ENCODE measurements at regions not wholly inside any gene's neighbourhood (a gene's known extent, or its start where the extent isn't known, plus 50 kb on each side); places are given as distances from the start of the nearest gene placed in this dataset.

DNA sequence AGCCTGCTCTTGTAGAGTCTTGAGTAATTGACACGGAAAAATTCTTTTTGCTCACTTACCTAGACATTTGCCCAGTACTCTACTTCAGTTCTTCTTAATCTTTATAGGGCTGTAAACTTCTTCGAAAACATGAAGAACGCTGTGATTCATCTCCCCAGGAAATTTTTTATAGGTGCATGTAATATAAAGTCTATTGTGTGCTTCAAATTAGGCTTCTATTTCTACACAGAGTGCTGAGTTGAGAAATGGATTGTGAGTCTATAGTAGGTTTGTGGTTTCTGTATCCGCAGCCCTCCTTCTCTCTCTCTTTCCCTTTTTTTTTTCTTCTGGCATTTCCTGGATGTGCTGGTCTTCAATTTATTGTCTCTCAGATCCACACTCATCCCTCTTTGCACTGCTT is 183.3 kb upstream of the DCBLD2 start:
- no peaks in the 10 kb centered on the region for H3K27me3 Mint-ChIP-seq
- H3K4me1 Mint-ChIP-seq, result no peaks in the 10 kb centered on the region
- H3K9me3 ChIP-seq (ENCODE audit: control insufficient read depth, low read length, poor library complexity, severe bottlenecking), result no peaks in the 10 kb centered on the region
- ATAC-seq, result no peak
- H3K4me3 Mint-ChIP-seq, result no peak overlapping the region
- H3K27ac Mint-ChIP-seq, result no peak overlapping the region
- DNase-seq, result no peak
- no peaks in the 10 kb centered on the region for H3K36me3 Mint-ChIP-seq (ENCODE audit: low read depth)

DNA sequence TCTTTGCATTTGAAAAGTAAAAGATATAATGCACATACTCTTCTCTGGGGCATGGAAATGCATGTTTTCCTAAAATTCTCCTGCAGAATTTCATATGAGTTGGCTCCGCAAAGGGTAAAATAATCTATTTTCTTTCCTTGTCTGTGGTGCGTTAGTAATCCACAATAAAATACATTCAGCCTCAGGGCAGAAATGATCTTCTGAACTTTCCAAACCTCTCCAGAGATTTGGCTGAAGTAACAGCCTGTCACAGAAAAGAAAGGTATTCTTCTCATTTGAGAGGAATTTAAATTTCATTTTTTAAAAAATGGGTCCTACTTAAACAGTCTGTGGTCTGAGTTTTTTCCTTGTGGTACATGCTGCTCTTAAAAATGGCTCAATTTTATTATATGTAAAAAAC is 182.7 kb upstream of the DCBLD2 start:
- H3K27me3 Mint-ChIP-seq, result no peaks in the 10 kb centered on the region
- H3K9me3 ChIP-seq (ENCODE audit: control insufficient read depth, low read length, poor library complexity, severe bottlenecking), result no peaks in the 10 kb centered on the region
- no peak overlapping the region for H3K4me3 Mint-ChIP-seq
- no peaks in the 10 kb centered on the region for H3K36me3 Mint-ChIP-seq (ENCODE audit: low read depth)
- no peak for DNase-seq
- no peaks in the 10 kb centered on the region for H3K4me1 Mint-ChIP-seq
- no peak for ATAC-seq
- no peak overlapping the region for H3K27ac Mint-ChIP-seq

- no peaks in the 10 kb centered on the region for H3K4me1 Mint-ChIP-seq
- no peak for ATAC-seq
- H3K4me3 Mint-ChIP-seq, result no peak overlapping the region
- H3K27me3 Mint-ChIP-seq, result no peaks in the 10 kb centered on the region
- H3K9me3 ChIP-seq (ENCODE audit: control insufficient read depth, low read length, poor library complexity, severe bottlenecking), result peaks cover 3% of the 10 kb centered on the region
- no peak overlapping the region for H3K27ac Mint-ChIP-seq
- DNase-seq, result no peak
- H3K36me3 Mint-ChIP-seq (ENCODE audit: low read depth), result no peaks in the 10 kb centered on the region
These were observed 169.6 kb upstream of the DCBLD2 start for GRCh38 chr3:99071096-99071495.

GRCh38 chr3:99069973-99070372 is 168.5 kb upstream of the DCBLD2 start:
- Mint-ChIP-seq H3K36me3 (ENCODE audit: low read depth) (no peaks in the 10 kb centered on the region), H3K27ac (no peak overlapping the region), H3K27me3 (no peaks in the 10 kb centered on the region), H3K4me3 (no peak overlapping the region), H3K4me1 (no peaks in the 10 kb centered on the region)
- H3K9me3 ChIP-seq (ENCODE audit: control insufficient read depth, low read length, poor library complexity, severe bottlenecking), result peaks cover 3% of the 10 kb centered on the region
- DNase-seq, result no peak
- no peak for ATAC-seq

DNA sequence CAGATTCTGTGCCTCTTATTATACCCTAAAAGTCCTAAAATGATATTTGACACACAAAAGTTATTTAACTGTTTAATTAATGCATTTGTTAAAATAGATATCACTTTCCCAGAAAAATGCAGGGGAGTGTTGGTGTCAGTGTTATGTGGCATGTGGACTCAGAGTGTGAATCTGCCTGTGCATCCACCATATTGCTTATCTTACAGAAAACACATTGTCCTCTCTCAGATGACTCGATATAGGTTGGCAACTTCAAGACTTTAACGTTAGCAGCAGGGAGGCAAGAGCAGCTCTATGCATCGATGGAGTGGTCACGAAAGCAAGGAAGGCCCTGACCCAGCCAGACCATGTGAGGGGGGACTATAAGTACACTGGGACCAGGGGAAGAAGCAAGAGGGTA is 165.4 kb upstream of the DCBLD2 start:
- Mint-ChIP-seq H3K4me3 (no peak overlapping the region), H3K4me1 (no peaks in the 10 kb centered on the region), H3K27ac (no peak overlapping the region), H3K27me3 (no peaks in the 10 kb centered on the region), H3K36me3 (ENCODE audit: low read depth) (no peaks in the 10 kb centered on the region)
- no peak for DNase-seq
- ATAC-seq, result no peak
- H3K9me3 ChIP-seq (ENCODE audit: control insufficient read depth, low read length, poor library complexity, severe bottlenecking), result peaks cover 3% of the 10 kb centered on the region

- H3K9me3 ChIP-seq (ENCODE audit: control insufficient read depth, low read length, poor library complexity, severe bottlenecking), result no peaks in the 10 kb centered on the region
- Mint-ChIP-seq H3K36me3 (ENCODE audit: low read depth) (no peaks in the 10 kb centered on the region), H3K27me3 (no peaks in the 10 kb centered on the region), H3K4me3 (no peak overlapping the region), H3K27ac (no peak overlapping the region), H3K4me1 (peaks cover 3% of the 10 kb centered on the region)
- no peak for DNase-seq
- no peak for ATAC-seq
These were observed 147.7 kb upstream of the DCBLD2 start for GRCh38 chr3:99049164-99049563.

- H3K27ac Mint-ChIP-seq, result no peak overlapping the region
- ATAC-seq (no peak), DNase-seq (no peak)
- no peak overlapping the region for H3K4me3 Mint-ChIP-seq
- no peaks in the 10 kb centered on the region for H3K4me1 Mint-ChIP-seq
- no peaks in the 10 kb centered on the region for H3K27me3 Mint-ChIP-seq
- no peaks in the 10 kb centered on the region for H3K36me3 Mint-ChIP-seq (ENCODE audit: low read depth)
- no peaks in the 10 kb centered on the region for H3K9me3 ChIP-seq (ENCODE audit: control insufficient read depth, low read length, poor library complexity, severe bottlenecking)
These were observed 140.3 kb upstream of the DCBLD2 start for GRCh38 chr3:99041747-99042146.

DNA sequence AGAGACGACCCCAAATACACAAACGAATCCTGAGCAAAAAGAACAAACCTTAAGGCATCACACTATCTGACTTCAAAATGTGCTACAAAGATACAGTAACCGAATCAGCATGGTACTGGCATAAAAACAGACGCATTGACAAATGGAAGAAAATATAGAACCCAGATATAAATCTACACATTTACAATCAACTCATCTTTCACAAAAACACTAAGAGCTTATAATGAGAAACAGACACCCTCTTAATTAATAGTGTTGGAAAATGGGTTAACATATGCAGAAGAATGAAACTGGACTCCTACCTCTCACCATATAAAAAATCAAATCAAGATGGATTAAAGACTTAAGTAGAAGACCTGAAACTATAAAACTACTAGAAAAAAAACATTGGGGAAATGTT is 130.3 kb upstream of the DCBLD2 start:
- Mint-ChIP-seq H3K4me3 (no peak overlapping the region), H3K27me3 (no peaks in the 10 kb centered on the region), H3K4me1 (no peaks in the 10 kb centered on the region), H3K36me3 (ENCODE audit: low read depth) (no peaks in the 10 kb centered on the region), H3K27ac (no peak overlapping the region)
- ATAC-seq (no peak), DNase-seq (no peak)
- H3K9me3 ChIP-seq (ENCODE audit: control insufficient read depth, low read length, poor library complexity, severe bottlenecking), result no peaks in the 10 kb centered on the region

- DNase-seq, result no peak
These were observed 122.2 kb upstream of the DCBLD2 start for GRCh38 chr3:99023590-99024192.

DNA sequence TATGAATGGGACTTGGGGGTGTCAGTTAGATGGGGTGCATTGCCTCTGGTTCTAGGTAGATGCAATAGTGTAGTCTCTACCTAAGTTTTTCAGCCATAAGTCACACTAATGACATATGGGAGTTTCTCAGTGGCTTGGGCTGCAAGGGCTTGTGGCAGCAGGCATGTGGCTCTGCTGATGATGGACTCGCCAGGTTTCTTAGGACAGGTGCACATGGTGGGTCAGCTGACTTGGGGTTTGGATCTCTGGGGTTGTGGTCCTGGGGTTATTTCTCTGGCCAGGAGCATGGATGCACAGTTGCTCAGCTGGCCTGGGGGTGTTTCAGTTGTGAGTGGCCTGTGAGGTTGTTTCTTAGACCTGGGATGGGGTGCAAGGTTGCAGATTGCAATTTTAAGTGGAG is 120.0 kb upstream of the DCBLD2 start:
- H3K9me3 ChIP-seq (ENCODE audit: control insufficient read depth, low read length, poor library complexity, severe bottlenecking), result no peaks in the 10 kb centered on the region
- H3K27me3 Mint-ChIP-seq, result peaks cover 26% of the 10 kb centered on the region
- DNase-seq, result no peak
- no peaks in the 10 kb centered on the region for H3K4me1 Mint-ChIP-seq
- no peak overlapping the region for H3K27ac Mint-ChIP-seq
- no peaks in the 10 kb centered on the region for H3K36me3 Mint-ChIP-seq (ENCODE audit: low read depth)
- no peak for ATAC-seq
- H3K4me3 Mint-ChIP-seq, result no peak overlapping the region

More at GRCh38 chr3:99023590-99024192, 122.2 kb upstream of the DCBLD2 start:
- no peak for ATAC-seq
- Mint-ChIP-seq H3K4me1 (no peaks in the 10 kb centered on the region), H3K4me3 (no peak overlapping the region), H3K27me3 (peaks cover 19% of the 10 kb centered on the region), H3K27ac (no peak overlapping the region), H3K36me3 (ENCODE audit: low read depth) (no peaks in the 10 kb centered on the region)
- H3K9me3 ChIP-seq (ENCODE audit: control insufficient read depth, low read length, poor library complexity, severe bottlenecking), result no peaks in the 10 kb centered on the region

- no peaks in the 10 kb centered on the region for H3K36me3 Mint-ChIP-seq (ENCODE audit: low read depth)
- H3K9me3 ChIP-seq (ENCODE audit: control insufficient read depth, low read length, poor library complexity, severe bottlenecking), result no peaks in the 10 kb centered on the region
- H3K4me1 Mint-ChIP-seq, result no peaks in the 10 kb centered on the region
- ATAC-seq (no peak), DNase-seq (no peak)
- H3K27ac Mint-ChIP-seq, result no peak overlapping the region
- peaks cover 18% of the 10 kb centered on the region for H3K27me3 Mint-ChIP-seq
- H3K4me3 Mint-ChIP-seq, result no peak overlapping the region
These were observed 115.0 kb upstream of the DCBLD2 start for GRCh38 chr3:99016452-99016851.

- Mint-ChIP-seq H3K36me3 (ENCODE audit: low read depth) (no peaks in the 10 kb centered on the region), H3K27me3 (peaks cover 7% of the 10 kb centered on the region), H3K4me1 (no peaks in the 10 kb centered on the region), H3K4me3 (no peak overlapping the region), H3K27ac (no peak overlapping the region)
- DNase-seq (no peak), ATAC-seq (no peak)
- no peaks in the 10 kb centered on the region for H3K9me3 ChIP-seq (ENCODE audit: control insufficient read depth, low read length, poor library complexity, severe bottlenecking)
These were observed 112.4 kb upstream of the DCBLD2 start for GRCh38 chr3:99013777-99014315.

GRCh38 chr3:99013077-99013476 is 111.6 kb upstream of the DCBLD2 start:
- no peak for ATAC-seq
- no peaks in the 10 kb centered on the region for H3K4me1 Mint-ChIP-seq
- H3K4me3 Mint-ChIP-seq, result no peak overlapping the region
- peaks cover 6% of the 10 kb centered on the region for H3K27me3 Mint-ChIP-seq
- no peak overlapping the region for H3K27ac Mint-ChIP-seq
- H3K9me3 ChIP-seq (ENCODE audit: control insufficient read depth, low read length, poor library complexity, severe bottlenecking), result no peaks in the 10 kb centered on the region
- DNase-seq, result no peak
- H3K36me3 Mint-ChIP-seq (ENCODE audit: low read depth), result no peaks in the 10 kb centered on the region

DNA sequence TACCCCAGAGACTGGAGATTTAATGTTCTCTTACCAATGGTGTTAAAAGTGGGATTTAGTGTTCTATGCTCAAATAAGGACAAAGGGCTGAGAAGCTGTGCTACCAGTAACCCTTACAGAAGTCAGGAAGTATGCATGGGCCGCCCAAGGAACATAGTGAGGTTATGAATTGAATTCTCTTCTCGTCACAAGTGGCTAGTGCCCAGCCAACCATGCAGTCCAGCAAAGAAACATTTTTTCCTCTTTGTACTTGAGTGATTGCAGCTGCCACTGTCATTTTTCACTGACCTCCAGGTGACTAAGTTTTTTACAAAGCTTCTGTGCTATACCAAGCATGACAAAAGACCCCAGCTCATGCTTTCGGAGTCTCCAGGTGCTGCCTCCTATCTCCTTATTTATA is 110.6 kb upstream of the DCBLD2 start:
- ATAC-seq, result no peak
- Mint-ChIP-seq H3K27me3 (no peaks in the 10 kb centered on the region), H3K4me3 (no peak overlapping the region), H3K36me3 (ENCODE audit: low read depth) (no peaks in the 10 kb centered on the region), H3K27ac (no peak overlapping the region), H3K4me1 (no peaks in the 10 kb centered on the region)
- no peak for DNase-seq
- no peaks in the 10 kb centered on the region for H3K9me3 ChIP-seq (ENCODE audit: control insufficient read depth, low read length, poor library complexity, severe bottlenecking)

Data from T-helper 17 cell (primary cell).